K562 (cell line): ENCODE measurements at regions not wholly inside any gene's neighbourhood (a gene's known extent, or its start where the extent isn't known, plus 50 kb on each side); places are given as distances from the start of the nearest gene placed in this dataset.
A peak's percentile ranks its signal among the peaks of the same experiment; 100 is the strongest.

ENCODE experiments used
- ATAC-seq: fragments of 200-7000 bp; cut with Tn5 transposase; 3 replicates; pipeline ENCODE4 v1.9.1; 2020; ENCODE audit warnings: moderate library complexity
- BruUV-seq: library from RNA; stranded (reverse); fragments of 400-500 nt; replicated peaks from 2 replicates; lab custom pipeline; 2021; lab: Mats Ljungman, UMichigan
- CTCF ChIA-PET: fragments of 300-600 bp; formaldehyde crosslinking; extraction: SDS; loops from one replicate; lab custom pipeline; 2021; ENCODE audit warnings: low intra/inter-chr PET ratio; lab: Yijun Ruan, JAX
- POLR2A ChIA-PET: fragments of 300-600, 350-650 bp; sonication (Branson Sonifier 250); formaldehyde crosslinking; extraction: SDS; loops from one replicate; lab custom pipeline; 2021; ENCODE audit warnings: antibody characterized with exemption, inconsistent platforms; lab: Yijun Ruan, JAX
- DNase-seq, 4 experiments: peaks; one replicate each; pipeline versions ENCODE4 v3.0.0 to v3.0.0-alpha.2; 2011 to 2018; ENCODE audit warnings: low spot score in 3 of 4, mixed read lengths in 3 of 4; ENCODE audit errors: extremely low read depth in 1 of 4
- FAIRE-seq: peaks from 2 replicates; lab custom pipeline; 2011; peaks lifted over from hg19 to GRCh38; lab: Jason Lieb, UNC
- H2AFZ ChIP-seq: 2 replicates; pipeline ENCODE4 v1.6.0; 2011; ENCODE audit warnings: low read depth, low read length, control low read depth, inconsistent platforms
- H3K27ac ChIP-seq: fragments of 200-600 bp; 3 replicates; pipeline ENCODE4 v1.8.0; 2011; ENCODE audit warnings: low read depth, mild to moderate bottlenecking, control low read depth, inconsistent platforms, low read length, moderate library complexity, mixed read lengths; ENCODE audit errors: extremely low read depth
- H3K27me3 ChIP-seq, 2 experiments: fragments of 300-600 bp in 1 of 2; 2 replicates in 1 of 2; 3 replicates in 1 of 2; pipeline versions ENCODE4 v1.6.0 to v1.8.0; 2011; ENCODE audit warnings: inconsistent platforms in 2 of 2, low read length in 2 of 2, mild to moderate bottlenecking in 1 of 2, mixed read lengths in 1 of 2, moderate library complexity in 1 of 2; ENCODE audit not compliant: control insufficient read depth in 2 of 2, insufficient read depth in 2 of 2
- H3K36me3 ChIP-seq: fragments of 300-600 bp; 3 replicates; pipeline ENCODE4 v1.8.0; 2011; ENCODE audit warnings: mild to moderate bottlenecking, low read length, inconsistent platforms; ENCODE audit not compliant: control insufficient read depth, insufficient read depth
- H3K4me1 ChIP-seq, 2 experiments: fragments of 200-600 bp in 1 of 2; replicated peaks in 1 of 2; 2 replicates in 1 of 2; 3 replicates in 1 of 2; pipeline versions ENCODE4 v1.5.1 to v1.8.0; 2011; ENCODE audit warnings: inconsistent platforms in 2 of 2, low read length in 2 of 2, mild to moderate bottlenecking in 1 of 2, mixed read lengths in 1 of 2, moderate library complexity in 1 of 2; ENCODE audit not compliant: control insufficient read depth in 2 of 2, insufficient read depth in 2 of 2
- H3K4me2 ChIP-seq: 2 replicates; pipeline ENCODE4 v1.6.1; 2011; ENCODE audit warnings: low read length, control low read depth, inconsistent platforms, mixed read lengths; ENCODE audit not compliant: insufficient read depth
- H3K4me3 ChIP-seq: fragments of 200-600 bp; sonication (generic), shearing (Covaris generic); 2 replicates; pipeline ENCODE4 v1.5.1; 2016; ENCODE audit warnings: control low read depth, inconsistent platforms
- H3K79me2 ChIP-seq: fragments of 200-600 bp; 3 replicates; pipeline ENCODE4 v1.8.0; 2011; ENCODE audit warnings: low read length, inconsistent platforms; ENCODE audit not compliant: control insufficient read depth, insufficient read depth
- H3K9ac ChIP-seq, 2 experiments: 2 replicates each; pipeline versions ENCODE4 v1.6.0 to v1.6.1; 2011; ENCODE audit warnings: low read depth in 2 of 2, low read length in 2 of 2, control low read depth in 1 of 2, inconsistent platforms in 1 of 2, mild to moderate bottlenecking in 1 of 2, mixed read lengths in 1 of 2; ENCODE audit not compliant: insufficient read depth in 1 of 2
- H3K9me1 ChIP-seq: one replicate; pipeline ENCODE4 v1.6.0; 2011; ENCODE audit warnings: inconsistent platforms, mild to moderate bottlenecking, low read length, moderate library complexity; ENCODE audit not compliant: control insufficient read depth, insufficient read depth
- H3K9me3 ChIP-seq: replicated peaks from 2 replicates; pipeline ENCODE4 v1.5.1; 2011; ENCODE audit warnings: low read depth, low read length, inconsistent platforms; ENCODE audit not compliant: control insufficient read depth, insufficient read depth
- H4K20me1 ChIP-seq: replicated peaks from 2 replicates; pipeline ENCODE4 v1.6.1; 2011; ENCODE audit warnings: low read length, inconsistent platforms, mixed read lengths; ENCODE audit not compliant: control insufficient read depth, insufficient read depth
- CHD4 ChIP-seq: fragments of 200-600 bp; sonication (generic); IDR thresholded peaks from 3 replicates; pipeline ENCODE4 v1.6.1; 2012; ENCODE audit warnings: low read depth, mild to moderate bottlenecking, mixed read lengths, low read length, inconsistent platforms; ENCODE audit not compliant: insufficient read depth, insufficient replicate concordance, poor library complexity, severe bottlenecking
- CSDE1 ChIP-seq, 2 experiments: fragments of 450-650 bp; IDR thresholded peaks; 2 replicates each; pipeline ENCODE4 v1.6.1; 2016; ENCODE audit warnings: mild to moderate bottlenecking in 1 of 2
- GTF2A2 ChIP-seq: IDR thresholded peaks from 2 replicates; pipeline ENCODE4 v1.6.1; 2016; ENCODE audit warnings: mild to moderate bottlenecking, missing genetic modification characterization, missing compliant biosample characterization
- MAFF ChIP-seq: IDR thresholded peaks from 2 replicates; pipeline ENCODE4 v1.6.1; 2012; ENCODE audit warnings: low read length, improper control_type of control experiment
- MAFK ChIP-seq: IDR thresholded peaks from 2 replicates; pipeline ENCODE4 v1.6.1; 2011; ENCODE audit warnings: low read length, improper control_type of control experiment
- MGA ChIP-seq: fragments of 450-650 bp; IDR thresholded peaks from 2 replicates; pipeline ENCODE4 v1.6.1; 2016; ENCODE audit warnings: mild to moderate bottlenecking, moderate library complexity
- MYBL2 ChIP-seq, 2 experiments: fragments of 450-650 bp in 1 of 2; sonication (generic) in 1 of 2; formaldehyde crosslinking in 1 of 2; IDR thresholded peaks; 2 replicates each; pipeline versions ENCODE4 v1.6.1 to v1.8.1; 2017 to 2022; ENCODE audit warnings: borderline replicate concordance in 1 of 2, inconsistent platforms in 1 of 2, low read depth in 1 of 2, mild to moderate bottlenecking in 1 of 2, missing genetic modification reagents in 1 of 2, moderate library complexity in 1 of 2
- PHB2 ChIP-seq: fragments of 450-650 bp; IDR thresholded peaks from 2 replicates; pipeline ENCODE4 v1.6.1; 2017; ENCODE audit warnings: low read depth
- SIN3A ChIP-seq, 2 experiments: fragments of 150-350 bp in 1 of 2; IDR thresholded peaks; 2 replicates each; pipeline ENCODE4 v1.6.1; 2011 to 2016; ENCODE audit warnings: borderline replicate concordance in 2 of 2, low read depth in 2 of 2, low read length in 2 of 2, mild to moderate bottlenecking in 2 of 2, moderate library complexity in 2 of 2; ENCODE audit not compliant: control insufficient read depth in 1 of 2
- WGBS: fragments of 100-300 bp; shearing (Covaris generic); methylation state at CpG from one replicate; pipeline ENCODE4 v1.1.6; 2016; ENCODE audit warnings: low coverage, mixed read lengths; ENCODE audit not compliant: insufficient coverage; ENCODE audit errors: missing lambda C conversion rate; 5-methylcytosine and 5-hydroxymethylcytosine counted together
- in situ Hi-C: fragments of 300-500 bp; cut with MboI; formaldehyde crosslinking; loops from 4 replicates; pipeline ENCODE4 v1.15.0; 2018; ENCODE audit warnings: inconsistent platforms, mixed read lengths
- intact Hi-C: fragments of 100-400 bp; cut with micrococcal nuclease; formaldehyde crosslinking; loops from 2 replicates; pipeline ENCODE4 v1.14.2; 2022

DNA sequence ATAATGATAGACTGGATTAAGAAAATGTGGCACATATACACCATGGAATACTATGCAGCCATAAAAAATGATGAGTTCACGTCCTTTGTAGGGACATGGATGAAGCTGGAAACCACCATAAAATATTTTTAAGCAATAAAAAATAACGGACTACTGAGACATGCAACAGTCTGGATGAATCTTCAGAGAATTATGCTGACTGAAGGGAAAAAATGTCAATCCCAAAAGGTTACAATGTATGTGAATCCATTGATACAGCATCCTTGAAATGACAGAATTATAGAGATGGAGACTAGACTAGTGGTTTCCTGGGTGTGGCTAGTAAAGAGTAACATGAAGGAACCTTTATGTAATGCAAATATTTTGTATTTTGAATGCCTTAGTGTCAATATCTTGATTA lies 1808.6 kb upstream of the NUDT12 start:
- H3K4me3 ChIP-seq: no peak overlapping the region
- no peak overlapping the region for H2AFZ ChIP-seq
- intact Hi-C loops: no loop called here
- H3K9ac ChIP-seq: no peak overlapping the region
- no peak for FAIRE-seq
- H3K4me1 ChIP-seq: no peaks in the 10 kb centered on the region
- BruUV-seq: no TSS peak
- H3K27ac ChIP-seq: no peak overlapping the region
- CTCF ChIA-PET: no interaction called here
- ATAC-seq: no peak
- no peaks in the 10 kb centered on the region for H3K27me3 ChIP-seq
- in situ Hi-C loops: no loop called here
- WGBS: 33% methylated on average over 2 of the region's 2 CpGs
- no peaks in the 10 kb centered on the region for H3K36me3 ChIP-seq
- peaks cover 6% of the 10 kb centered on the region; the same call in 1 of the 3 replicates for H3K79me2 ChIP-seq
- no peaks in the 10 kb centered on the region for H3K9me1 ChIP-seq
- no peak overlapping the region for H3K4me2 ChIP-seq
- no peaks in the 10 kb centered on the region for H4K20me1 ChIP-seq
- POLR2A ChIA-PET: no interaction called here
- H3K9me3 ChIP-seq: no peaks in the 10 kb centered on the region
- no peak for DNase-seq
- TF ChIP-seq MGA: no peak
- no peak for TF ChIP-seq SIN3A (IDR thresholded peaks at IDR 0.05; ENCODE audit: borderline replicate concordance in 2 of 2, control insufficient read depth in 1 of 2, low read depth in 2 of 2, low read length in 2 of 2)
- no peak for TF ChIP-seq GTF2A2
- no peak for TF ChIP-seq PHB2
- peak; percentile 54; the same call in 1 of the 2 replicates for TF ChIP-seq MAFK
- no peak for TF ChIP-seq MYBL2 (IDR thresholded peaks at IDR 0.05; ENCODE audit: low read depth)
- no peak for TF ChIP-seq MYBL2 (CRISPR knock-in tag; IDR thresholded peaks at IDR 0.05; ENCODE audit: borderline replicate concordance)
- no peak for TF ChIP-seq CHD4
- TF ChIP-seq MAFF: peak; percentile 44; the same call in 1 of the 2 replicates
- TF ChIP-seq CSDE1 (IDR thresholded peaks at IDR 0.05): no peak
